ENCODE measurements at regions not wholly inside any gene's neighbourhood (a gene's known extent, or its start where the extent isn't known, plus 50 kb on each side); places are given as distances from the start of the nearest gene placed in this dataset.

DNA sequence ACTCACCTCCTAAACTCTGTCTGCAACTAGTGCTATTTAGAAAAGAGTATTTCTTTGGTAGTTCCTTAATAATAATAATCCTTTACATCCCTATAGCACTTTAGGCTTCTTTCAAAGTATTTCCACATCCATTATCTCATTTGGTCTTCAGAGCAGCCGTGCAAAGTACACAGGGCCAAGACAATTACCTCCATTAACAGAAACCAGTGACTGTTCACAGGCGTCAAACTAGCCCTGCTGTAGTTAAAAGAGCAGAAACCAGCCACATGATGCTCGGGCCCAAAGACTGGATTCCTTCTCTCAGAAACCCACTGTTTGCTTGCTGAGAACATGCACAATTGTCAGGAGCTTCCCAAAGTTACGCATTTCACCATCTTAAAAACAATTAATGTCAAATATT is 396.0 kb upstream of the DAB1 start:
- DNase-seq (ENCODE audit: low read depth) = no peak

DNA sequence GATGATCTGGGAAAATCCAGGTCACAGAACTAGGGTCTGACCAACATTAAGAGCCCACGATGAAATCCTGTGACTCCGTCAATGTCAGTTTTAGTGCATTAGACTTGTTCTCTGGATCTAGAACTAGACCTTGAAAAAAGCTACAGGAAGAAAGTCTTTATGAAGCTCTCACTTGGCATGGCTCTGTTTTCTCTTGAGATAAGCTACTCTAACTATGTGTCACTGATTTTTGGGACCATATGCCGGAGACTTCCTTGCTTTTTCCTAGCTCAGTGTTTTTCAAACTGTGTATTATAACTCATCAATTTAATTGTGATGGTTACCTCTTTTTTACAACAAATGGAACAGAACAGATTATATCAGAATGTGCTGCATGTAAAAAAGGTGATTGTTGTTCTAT is 379.7 kb upstream of the DAB1 start:
- no peak for DNase-seq (ENCODE audit: low read depth)

DNA sequence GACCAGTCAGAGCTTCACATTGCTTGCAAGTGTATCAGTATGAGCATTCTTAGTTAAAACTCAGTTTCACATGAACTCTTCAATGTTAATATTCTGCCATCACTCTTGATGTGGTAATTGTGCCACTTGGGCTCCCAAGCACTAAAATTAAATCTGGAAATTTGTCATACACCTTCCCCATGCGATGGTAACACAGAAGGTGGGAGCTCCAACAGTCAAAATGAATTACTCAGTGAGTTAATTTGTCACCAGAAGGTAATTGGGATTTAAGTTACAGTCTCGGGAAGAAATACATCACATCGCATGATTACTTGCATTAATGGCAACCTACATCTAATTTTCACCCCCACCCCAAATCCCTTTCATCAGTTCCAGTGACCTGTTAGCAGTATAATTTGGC is 376.5 kb upstream of the DAB1 start:
- DNase-seq (ENCODE audit: low read depth) = no peak

DNA sequence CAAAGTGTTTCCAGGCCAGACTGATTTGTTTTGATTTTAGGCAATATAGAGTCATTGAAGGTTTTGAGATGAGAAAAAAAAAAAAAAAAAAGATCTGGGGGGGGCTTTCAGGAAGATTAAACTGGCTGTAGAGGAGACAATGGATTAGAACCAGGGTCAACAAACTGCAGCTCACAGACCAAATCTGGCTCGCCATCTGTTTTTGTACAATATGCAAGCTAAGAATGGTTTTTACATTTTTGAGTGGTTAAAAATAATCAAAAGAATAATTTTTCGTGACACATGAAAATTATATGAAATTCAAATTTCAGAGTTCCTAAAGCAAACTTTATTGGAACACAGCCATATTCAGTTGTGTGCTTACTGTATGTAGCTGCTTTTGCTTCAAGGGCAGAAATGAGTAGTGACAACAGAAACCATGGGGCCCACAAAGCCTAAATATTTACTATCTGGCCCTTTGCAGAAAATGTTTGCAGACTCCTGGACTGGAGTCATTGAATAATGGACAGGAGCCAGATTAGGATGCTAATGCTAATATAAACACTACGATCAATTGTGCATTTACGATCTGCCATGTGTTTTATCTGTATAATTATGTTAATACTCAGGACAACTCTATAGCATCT is 375.7 kb upstream of the DAB1 start:
- no peak for DNase-seq (ENCODE audit: low read depth)

DNA sequence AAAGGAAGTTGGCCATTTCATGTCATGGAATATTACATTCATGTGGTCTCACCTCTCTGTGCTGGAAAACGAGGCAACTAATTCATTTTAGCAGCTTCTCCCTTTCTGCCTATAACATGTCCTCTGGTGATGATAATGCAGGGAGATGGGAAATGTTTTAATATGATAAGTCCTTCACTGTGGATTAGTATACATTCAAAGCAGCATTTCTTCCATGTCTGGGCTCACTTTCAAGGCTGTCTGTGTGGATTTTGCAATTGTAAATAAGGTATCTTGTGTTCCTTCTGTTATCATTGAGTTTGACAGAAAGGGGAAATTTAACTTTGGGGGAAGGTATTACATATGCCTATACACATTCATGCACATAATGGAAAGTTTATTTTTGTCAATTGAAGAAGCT is 374.7 kb upstream of the DAB1 start:
- no peak for DNase-seq (ENCODE audit: low read depth)

DNA sequence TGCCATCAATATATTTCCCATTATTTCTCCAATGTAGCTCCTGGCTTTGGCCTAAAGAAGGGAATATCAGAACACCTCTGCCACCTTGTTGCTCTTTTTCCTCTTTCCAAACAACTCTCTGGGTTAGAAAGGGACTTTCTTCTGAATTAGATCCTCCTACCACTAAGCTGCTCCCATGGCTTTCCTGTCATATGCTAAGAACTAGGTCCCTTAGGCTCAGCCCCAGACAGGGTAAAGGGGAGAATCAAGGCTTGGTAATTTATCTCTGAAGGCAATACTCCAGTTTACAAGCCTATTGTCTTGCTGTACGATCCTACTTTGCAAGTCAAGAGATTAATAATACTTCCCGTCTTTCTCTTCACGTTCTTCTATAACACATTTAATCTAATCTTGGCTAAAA is 373.2 kb upstream of the DAB1 start:
- no peak for DNase-seq (ENCODE audit: low read depth)

DNA sequence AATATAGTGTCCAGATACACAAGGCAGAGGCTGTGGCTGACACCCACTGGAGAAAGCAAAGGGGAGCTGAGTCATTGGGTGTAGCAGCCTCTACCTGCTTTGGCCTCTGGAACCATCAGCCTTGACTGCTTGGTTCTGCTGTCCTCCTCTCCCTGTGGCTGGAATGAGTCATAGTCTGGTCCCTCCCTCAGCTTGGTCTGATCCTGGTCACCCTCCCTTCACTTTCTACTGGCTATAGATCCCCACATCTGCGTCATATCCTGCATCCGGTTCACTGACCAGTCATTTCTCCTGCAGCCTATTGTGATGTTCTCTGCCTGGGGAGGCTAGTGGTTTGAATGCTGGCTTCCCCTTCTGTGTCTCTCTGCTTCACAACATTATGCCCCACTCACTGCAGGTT is 372.8 kb upstream of the DAB1 start:
- no peak for DNase-seq (ENCODE audit: low read depth)

DNA sequence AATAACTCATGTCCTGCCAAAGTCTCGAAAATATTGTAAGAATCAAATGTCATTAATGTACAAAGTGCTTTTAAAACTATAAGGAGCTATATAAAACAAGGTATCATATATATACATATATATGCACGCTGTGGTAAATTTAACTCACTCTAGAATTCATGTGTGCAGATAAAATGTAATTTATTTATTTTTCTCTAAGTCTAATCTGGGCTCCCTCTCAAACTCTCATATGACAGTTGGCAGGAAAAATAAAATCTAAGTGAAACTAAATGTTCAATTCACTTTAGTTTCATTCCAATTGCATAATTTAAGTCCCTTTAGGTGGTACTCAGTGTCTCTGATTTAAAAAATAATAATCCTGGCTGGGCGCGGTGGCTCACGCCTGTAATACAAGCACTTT is 372.0 kb upstream of the DAB1 start:
- DNase-seq (ENCODE audit: low read depth) = no peak

DNA sequence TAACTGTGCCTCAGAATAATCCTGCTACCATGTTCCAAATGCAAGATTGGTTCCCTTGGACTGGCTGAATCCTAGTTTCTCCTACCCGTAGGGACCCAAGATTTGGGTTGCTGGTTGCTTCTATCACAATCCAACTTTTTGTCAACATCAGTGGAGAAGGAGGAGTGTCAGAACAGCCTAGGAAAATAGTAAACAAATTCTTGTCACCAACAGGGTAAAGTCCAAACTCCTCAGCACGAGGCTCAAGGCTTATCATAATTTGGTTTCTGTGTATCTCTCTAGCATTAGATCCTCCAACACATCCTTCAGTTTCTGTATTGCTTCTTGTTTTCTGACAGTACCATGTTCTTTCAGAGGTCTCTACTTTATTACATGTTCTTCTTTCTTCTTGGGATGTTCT is 370.2 kb upstream of the DAB1 start:
- DNase-seq (ENCODE audit: low read depth) = no peak

DNA sequence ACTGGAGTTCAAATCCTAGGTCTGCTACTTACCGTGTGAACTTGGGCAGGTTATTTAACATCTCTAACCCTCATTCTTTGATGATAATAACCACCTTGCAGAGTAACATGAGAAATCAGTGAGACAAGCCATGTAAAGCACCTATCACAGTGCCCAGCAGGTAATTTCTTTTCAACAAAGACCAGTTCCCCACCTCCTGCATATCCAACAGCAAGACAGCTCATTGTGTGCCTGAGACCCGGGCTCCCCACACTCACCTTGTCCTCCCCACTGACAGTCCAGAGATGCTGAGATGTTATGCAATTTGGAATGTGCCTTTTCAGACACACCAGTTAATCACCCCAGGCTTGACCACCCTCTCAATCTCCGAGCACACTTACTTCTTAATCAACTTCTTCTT is 367.6 kb upstream of the DAB1 start:
- no peak for DNase-seq (ENCODE audit: low read depth)

DNA sequence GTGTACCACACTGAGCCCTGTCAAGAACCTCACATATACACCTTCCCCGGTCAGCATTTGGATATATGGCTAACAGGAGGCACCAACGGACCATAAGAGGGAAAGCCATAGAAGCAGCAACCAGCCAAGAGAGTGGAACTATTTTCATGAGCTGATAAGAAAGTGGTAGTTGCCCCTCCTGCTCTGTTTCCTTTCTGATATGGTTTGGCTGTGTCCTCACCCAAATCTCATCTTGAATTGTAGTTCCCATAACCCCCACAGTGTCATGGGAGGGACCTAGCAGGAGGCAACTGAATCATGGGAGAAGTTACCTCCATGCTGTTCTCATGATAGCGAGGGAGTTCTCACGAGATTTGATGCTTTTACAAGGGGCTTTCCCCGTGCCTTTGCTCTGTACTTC is 366.1 kb upstream of the DAB1 start:
- DNase-seq (ENCODE audit: low read depth) = no peak

DNA sequence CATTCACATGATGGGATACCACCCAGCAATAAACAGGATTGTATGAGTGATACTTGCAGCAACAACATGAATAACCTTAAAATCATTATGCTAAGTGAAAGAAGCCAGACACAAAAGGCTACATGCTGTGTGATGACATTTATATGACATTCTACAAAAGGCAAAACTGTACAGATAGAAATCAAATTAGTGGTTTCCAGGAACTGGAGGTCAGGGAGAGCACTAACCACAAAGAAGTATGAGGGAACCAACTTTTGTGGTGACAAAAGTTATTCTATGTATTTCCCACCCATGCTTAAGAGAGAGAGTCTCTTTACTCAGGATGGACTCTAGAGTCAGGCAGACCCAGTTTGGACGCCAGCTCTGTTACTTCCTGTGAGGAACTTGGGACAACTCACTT is 364.5 kb upstream of the DAB1 start:
- DNase-seq (ENCODE audit: low read depth) = no peak

DNA sequence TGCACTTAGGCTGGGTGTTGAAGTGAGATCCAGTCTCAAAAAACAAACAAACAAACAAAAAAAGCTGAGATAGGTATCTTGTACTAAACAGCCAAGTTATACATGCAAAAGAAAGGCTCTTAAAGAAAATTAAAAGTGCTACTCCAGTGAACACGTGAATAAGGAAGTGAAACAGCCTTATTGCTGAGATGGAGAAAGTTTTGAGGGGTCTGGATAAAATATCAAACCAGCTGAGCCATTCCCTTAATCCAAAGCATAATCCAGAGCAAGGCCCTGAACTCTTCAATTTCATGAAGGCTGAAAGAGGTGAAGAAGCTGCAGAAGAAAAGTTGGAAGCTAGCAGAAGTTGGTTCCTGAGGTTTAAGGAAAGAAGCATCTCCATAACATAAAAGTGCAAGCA is 360.5 kb upstream of the DAB1 start:
- no peak for DNase-seq (ENCODE audit: low read depth)

DNA sequence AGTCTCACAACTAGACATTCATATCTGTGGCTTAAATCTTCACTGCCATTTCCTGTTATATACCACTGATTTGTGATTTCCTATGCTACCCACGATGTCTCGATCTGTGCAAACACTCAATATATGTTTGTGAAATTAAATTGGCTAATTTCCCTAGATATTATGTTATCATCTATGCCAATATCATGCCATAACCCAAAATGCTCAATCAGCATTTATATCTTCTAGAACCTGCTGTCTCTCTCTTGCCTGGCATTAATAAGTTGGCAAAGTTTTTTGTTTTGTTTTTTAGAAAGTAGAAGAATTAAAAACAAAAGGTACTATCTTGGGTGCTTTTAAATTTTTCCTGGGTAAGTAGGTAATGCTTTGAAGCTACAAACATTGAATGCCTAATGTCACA is 358.5 kb upstream of the DAB1 start:
- no peak for DNase-seq (ENCODE audit: low read depth)

DNA sequence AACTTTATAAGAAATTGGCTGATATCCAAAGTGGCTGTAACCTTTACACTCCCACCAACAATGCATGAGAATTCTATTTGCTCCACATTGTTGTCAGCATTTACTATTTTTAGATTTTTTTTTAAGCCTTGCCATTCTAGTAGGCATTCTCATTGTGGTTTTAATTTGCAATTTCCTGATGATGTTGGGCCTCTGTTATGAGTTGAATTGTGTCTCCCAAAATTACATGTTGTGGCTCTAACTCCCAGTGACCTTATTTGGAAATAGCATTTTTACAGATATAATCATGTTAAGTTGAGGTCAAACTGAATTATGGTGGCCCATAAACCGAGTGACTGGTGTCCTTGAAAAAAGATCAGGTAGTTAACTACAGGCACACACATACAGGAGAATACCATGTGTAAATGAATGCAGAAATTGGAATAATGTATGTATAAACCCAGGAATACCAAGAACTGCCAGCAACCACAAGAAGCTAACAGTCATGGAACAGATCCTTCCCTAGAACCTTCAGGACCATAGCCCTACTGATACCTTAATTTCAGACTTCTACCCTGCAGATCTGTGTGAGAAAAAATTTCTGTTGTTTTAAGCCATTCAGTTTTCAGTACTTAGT is 348.8 kb upstream of the DAB1 start:
- DNase-seq (ENCODE audit: low read depth) = no peak

DNA sequence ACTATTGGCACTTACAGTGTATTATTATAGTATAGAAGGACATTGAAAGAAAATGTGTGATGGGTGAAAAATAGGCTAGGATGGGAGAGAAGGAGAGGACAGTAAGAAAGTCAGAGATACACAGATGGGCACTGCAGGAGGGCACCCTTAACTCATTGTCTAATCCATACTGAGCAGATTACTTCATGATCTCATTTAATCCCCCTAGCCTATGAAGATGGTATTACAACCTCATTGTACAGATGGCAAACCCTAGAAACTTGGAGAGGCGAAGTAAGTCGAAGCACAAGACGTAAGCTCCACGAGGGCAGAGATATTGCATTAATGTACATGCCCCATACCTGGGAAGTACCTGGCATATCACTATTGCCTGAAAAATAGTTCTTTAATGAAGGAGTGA is 346.9 kb upstream of the DAB1 start:
- DNase-seq (ENCODE audit: low read depth) = no peak

DNA sequence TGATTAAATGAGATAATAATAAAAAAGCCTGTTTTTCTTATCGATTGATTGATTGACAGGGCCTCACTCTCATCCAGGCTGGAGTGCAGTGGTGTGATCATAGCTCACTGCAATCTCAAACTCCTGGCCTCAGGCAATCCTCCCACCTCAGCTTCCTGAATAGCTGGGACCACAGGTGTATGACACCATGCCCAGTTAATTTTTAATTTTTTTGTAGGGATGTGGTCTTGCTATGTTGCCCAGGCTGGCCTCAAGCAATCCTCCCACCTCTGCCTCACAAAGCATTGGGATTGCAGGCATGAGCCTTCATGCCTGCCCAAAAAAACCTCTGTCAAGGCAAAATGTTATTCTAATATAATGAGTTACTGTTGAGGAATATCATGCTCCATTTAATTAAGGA is 346.4 kb upstream of the DAB1 start:
- DNase-seq (ENCODE audit: low read depth) = no peak

DNA sequence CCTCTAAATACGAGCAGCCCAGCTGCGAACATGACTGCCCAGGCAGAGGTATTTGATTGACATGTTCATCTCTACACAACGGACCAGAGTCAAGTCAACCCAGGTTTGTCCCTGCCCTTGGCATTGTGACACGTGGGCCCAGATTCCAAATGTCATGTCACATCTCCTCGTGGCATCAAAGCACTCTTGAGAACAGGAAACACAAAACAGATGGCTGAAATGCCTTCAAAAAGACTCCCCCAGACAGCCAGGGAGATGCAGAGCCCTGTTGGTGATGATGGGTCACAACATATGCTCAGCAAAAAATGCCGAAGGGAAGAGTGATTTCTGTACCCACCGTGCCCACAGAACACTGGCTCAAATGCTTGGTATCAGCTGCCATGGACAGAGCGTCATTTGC is 337.8 kb upstream of the DAB1 start:
- no peak for DNase-seq (ENCODE audit: low read depth)

DNA sequence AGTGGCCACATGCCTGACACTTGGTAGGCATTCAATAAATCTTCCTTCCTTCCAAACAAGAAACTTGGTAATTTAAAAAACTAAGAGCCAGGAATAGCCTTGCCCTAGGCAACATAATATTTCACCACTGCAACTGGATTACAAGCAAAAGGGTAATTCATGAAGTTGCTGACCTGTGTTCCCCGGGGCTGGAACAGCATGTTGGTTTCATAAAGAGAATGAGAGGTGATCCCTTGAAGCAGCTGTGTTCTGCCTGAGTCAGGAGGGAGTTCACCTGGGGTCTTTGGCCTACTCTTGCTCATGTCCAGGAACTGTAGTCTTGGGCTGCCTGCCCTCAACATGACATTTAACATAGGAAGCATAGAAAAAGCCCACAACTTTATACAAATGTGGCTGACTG is 329.0 kb upstream of the DAB1 start:
- no peak for DNase-seq (ENCODE audit: low read depth)

DNA sequence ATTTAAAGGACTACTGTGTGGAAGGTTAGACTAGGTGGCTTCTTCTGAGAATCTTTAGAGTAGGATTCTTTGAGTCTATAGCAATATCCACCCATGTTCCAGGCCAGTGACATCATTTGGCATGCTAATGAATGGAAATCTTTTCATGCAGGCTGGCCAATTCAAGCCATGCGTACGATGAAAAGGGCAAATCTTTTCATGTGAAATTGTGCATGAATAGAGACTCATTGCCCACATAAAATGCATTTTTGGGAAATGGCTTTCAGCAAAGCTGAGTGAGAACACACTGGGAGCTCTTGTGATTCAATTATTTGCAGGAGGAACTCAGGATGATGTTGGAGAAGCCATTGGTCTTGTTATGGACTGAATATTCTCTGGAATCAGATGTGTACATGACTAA is 324.9 kb upstream of the DAB1 start:
- no peak for DNase-seq (ENCODE audit: low read depth)

DNA sequence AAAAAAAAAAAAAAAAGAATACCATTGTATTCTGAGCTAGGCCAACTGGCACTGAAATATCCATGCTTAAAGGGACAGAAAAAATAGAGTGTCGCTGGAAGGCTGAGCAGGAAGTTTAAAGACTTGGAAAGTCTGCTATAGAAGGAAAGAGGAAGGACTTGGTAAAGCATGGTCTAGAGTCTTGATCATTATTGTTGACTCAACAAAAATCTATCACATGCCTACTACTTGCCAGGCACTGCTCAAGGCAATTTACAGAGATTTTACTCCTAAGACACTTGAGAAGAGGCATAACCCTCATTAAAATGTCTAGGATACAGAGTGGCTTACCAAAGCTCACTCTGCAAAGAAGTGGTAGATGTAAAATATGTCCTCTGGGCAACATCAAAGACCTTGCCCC is 324.0 kb upstream of the DAB1 start:
- no peak for DNase-seq (ENCODE audit: low read depth)

DNA sequence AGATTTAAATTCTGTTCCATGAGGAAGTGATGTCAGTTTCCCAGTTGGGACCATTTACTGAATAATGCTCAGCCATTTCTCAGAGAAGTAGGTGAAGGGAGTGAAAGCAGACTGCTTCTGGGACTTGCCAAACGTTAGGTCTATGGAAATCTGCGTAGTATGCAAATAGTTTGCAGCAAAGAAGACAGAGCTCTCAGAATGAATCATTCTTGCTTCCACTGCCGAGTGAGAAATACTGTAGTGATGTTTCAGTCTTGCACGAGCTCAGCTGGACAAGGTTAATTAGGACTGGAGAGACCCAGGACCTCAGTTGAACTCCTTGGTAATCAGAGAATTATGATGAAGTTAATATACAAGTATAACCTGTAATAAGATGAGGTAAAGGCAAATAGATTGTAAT is 317.7 kb upstream of the DAB1 start:
- no peak for DNase-seq (ENCODE audit: low read depth)

DNA sequence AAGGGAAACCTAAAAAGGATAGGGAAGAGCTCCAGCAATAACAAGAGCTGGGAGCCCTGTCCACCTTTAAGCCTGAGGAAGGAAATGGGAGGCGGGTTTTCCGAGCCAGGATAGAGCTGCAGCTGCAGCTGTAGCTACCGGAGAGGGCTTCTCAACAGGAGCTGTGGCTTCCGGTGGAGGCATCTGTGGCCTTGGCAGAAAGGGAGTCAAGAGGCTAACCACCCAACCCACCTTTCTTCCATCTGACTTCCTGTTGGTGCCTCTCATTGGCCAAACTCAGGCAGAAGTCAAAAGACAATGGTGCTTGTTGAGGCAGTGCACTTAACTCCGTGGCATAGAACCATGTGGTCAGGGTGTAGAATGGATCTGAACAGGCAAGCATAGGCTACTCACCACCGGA is 313.1 kb upstream of the DAB1 start:
- DNase-seq (ENCODE audit: low read depth) = no peak

DNA sequence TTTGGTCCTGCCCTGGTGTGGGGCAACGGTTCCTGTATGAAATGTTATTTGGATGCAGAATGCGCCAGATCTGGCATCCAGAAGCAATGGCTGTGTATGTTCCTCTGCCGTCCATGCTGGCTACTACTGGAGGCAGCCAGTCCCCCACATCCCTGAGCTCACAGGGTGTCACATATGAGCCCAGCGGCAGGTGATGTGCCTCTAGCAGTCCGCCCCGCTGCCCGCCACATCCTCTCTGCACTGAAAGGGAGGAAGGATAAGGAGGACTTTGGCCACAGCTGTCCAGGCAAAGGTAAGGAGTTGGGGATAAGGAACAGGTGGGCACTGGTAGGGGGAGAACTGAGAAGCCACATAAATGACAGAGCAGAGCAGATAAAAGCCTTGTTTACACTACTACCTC is 305.3 kb upstream of the DAB1 start:
- DNase-seq (ENCODE audit: low read depth) = no peak
